ENCODE measurements at regions not wholly inside any gene's neighbourhood (a gene's known extent, or its start where the extent isn't known, plus 50 kb on each side); places are given as distances from the start of the nearest gene placed in this dataset.
A peak's percentile ranks its signal among the peaks of the same experiment; 100 is the strongest.

DNA sequence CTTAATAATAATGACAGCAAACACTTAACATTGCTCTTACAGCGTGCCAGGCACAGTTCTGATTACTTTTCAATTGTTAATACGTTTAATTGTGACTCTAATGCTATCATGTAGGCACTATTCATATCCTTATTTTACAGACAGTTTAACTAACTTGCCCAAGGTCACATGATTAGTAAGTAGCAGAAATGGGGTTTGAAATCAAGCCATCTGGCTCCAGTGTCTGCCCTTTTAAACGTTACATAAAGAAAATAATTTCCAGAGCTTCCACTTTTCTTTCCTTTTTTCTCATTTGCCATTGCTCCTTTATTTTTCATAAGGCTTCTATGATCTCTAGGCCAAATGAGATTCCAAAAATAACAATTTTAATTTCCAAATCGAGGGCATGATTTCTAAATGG, 50.6 kb upstream of the IKZF2 start:
- H3K4me3 ChIP-seq (ENCODE audit: low read length), result no peak overlapping the region
- no peak for DNase-seq (ENCODE audit: low read depth, low spot score)

- DNase-seq (ENCODE audit: low read depth, low spot score), result no peak
- no peak overlapping the region for H3K4me3 ChIP-seq (ENCODE audit: low read length)
Measured at GRCh38 chr2:213205944-213206343, 54.5 kb upstream of the IKZF2 start.

DNA sequence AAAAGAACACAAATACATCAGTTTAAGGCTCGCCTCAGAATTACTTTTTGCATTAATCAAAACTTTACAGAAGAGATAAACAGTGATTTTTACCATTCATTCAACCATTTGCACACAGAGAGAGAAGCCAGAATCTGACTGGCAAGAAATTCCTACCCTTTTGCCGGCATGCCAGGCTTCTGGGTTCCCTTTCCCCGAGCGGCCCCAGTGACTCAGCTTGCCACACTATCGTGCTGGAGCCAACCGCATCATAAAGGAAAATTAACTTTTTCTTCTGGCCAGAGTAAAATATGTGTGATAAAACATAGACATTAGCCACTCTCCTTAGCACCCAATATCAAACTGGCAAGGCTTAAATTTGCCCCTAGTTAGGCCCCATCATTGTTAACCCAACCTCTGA, 61.8 kb upstream of the IKZF2 start:
- no peak overlapping the region for H3K4me3 ChIP-seq (ENCODE audit: low read length)
- no peak for DNase-seq (ENCODE audit: low read depth, low spot score)

DNA sequence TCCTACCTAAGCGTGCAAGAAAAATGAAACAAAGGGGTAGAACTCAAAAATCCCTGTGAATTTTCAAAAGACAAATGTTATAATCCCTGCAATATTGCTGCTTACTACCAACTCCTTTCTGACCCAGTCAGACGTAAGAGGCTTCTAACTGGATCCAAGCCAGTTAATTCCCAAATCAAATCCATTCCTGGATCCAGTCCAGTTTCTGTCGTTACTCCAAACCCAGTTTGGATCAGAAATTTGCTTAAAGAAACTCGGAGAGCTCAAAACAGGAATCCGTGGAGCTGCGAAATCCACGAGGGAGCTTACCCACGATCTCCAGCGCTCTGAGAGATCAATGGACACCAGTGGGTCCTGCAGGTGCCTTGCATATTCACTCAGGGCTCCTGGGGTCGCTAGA, 62.8 kb upstream of the IKZF2 start:
- no peak overlapping the region for H3K4me3 ChIP-seq (ENCODE audit: low read length)

GRCh38 chr2:213216461-213216860, 65.0 kb upstream of the IKZF2 start:
- no peak for DNase-seq (ENCODE audit: low read depth, low spot score)
- H3K4me3 ChIP-seq (ENCODE audit: low read length), result no peak overlapping the region

More for the DNA sequence above, 62.8 kb upstream of the IKZF2 start:
- DNase-seq (ENCODE audit: low read depth, low spot score), result no peak

DNA sequence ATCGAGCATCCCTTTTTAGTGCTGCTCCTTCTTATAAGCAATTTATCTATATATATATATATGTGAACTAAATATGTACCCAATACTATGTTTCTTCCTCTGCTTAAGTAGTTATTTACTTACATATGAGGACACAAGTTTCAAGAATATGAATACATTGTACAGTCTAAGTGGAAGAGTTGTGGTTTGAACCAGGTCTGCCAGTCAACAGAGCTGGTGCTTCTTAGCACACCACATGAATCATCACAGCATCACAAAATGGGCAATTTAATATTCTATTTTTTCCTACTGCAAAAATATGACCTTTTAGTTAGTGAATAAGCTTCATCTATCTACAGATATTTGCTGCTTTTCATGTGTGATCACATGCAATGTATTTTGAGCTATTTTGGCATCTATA, 64.4 kb upstream of the SPAG16 start:
- H3K4me3 ChIP-seq (ENCODE audit: low read length), result no peak overlapping the region
- DNase-seq (ENCODE audit: low read depth, low spot score), result no peak

DNA sequence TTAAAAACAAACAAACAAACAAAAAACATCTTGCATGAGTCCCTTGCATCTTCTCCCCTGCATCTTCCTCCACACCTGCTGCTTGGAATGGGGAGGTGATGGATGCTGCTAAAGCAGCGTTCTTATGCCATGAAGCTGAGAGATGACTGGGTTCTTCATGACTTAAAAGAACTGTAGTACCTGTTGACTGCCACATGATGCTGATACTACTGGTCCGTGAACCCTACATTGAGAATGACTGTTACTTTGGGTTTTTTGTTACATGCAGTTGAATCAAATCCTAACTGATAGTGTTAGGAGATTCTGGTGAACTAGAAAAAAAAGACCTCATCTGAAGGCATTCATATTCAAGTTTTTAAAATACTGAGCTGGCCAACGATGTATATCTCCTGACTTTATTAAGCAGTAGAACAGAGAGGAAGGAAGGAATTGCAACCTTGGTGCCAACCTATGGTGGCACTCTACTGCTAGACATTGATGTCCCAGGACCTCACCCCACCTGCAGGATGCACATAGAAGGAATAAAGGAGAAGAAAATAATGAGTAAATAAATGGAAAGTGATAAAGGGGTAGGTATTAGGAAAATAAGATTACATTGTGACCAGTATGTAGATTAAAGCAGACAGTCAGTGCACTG, 63.2 kb upstream of the SPAG16 start:
- H3K4me3 ChIP-seq (ENCODE audit: low read length), result no peak overlapping the region
- no peak for DNase-seq (ENCODE audit: low read depth, low spot score)

DNA sequence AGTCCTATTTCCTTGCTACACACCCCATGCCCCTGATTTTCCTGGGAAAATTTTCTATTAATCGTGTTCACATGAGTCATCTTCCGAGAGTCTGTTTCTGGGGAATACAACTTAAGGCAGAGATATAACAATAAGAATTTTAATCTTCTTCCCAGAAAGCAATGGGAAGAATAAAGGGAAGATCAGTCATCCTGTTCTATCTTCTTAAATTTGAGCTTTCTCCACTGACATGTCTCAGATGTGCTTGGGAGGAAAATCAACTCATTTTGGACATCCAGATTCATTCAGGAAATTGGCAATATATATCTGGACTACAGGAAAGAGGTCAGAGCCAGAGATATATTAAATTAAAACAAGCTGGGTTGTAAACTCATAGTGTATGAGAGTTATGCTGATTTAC, 62.3 kb upstream of the SPAG16 start:
- DNase-seq (ENCODE audit: low read depth, low spot score), result no peak
- no peak overlapping the region for H3K4me3 ChIP-seq (ENCODE audit: low read length)

GRCh38 chr2:213224366-213224765, 59.9 kb upstream of the SPAG16 start:
- no peak overlapping the region for H3K4me3 ChIP-seq (ENCODE audit: low read length)
- no peak for DNase-seq (ENCODE audit: low read depth, low spot score)

DNA sequence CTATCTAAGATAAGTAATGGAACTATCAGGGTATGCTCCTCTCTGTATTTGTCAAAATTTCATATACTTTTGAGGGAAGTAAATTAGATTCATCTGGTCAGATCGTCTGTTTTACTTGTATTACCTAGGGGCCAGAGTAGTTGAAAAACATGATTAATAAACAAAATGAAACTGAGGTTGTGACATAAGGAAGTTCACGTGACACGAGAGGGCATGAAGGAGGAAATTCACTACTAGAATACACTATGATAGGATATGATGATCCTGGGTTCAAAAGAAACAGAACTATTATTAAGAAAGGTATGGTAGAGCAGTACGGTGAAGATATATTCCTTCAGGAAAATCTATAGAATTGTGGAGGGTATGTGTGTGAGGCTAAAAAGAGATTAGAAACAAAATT, 58.4 kb upstream of the SPAG16 start:
- H3K4me3 ChIP-seq (ENCODE audit: low read length), result no peak overlapping the region
- DNase-seq (ENCODE audit: low read depth, low spot score), result no peak

DNA sequence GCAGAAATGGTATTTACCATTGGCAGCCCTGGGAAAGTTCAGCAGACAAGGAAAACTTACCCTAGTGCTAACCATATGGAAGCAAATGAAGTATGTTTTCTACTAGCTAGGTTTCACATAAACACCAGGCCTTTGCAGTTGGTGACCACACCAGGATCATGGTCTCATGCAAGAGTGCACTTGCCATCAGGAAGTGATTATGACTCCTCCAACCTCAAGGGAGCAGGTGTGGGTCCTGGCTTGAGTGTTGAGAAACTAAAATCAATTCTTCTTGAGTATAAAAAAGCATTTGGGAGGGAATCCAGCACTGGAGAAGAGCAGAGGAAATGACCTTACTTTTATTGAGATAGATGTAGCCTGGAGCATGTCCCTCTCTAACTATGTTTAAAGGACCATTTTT, 56.8 kb upstream of the SPAG16 start:
- DNase-seq (ENCODE audit: low read depth, low spot score), result peak; percentile 85
- H3K4me3 ChIP-seq (ENCODE audit: low read length), result no peak overlapping the region

DNA sequence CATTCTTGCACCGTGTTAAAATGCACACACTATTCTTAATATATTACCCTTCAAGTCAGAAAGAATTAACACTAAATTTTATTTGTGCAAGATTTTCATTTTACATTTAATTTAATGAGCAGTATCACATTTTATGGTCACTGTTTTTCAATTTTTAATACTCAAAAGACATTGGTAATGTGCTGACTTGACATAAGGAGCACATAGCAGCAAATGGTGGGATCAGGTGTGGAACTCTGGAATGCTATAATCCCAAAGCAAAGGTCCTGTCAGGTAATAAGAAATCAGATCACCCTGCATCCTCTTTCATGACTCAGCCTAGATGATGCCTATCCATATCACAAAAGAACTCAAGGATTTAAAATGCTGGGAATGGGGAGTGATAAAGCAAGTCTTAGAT, 55.6 kb upstream of the SPAG16 start:
- H3K4me3 ChIP-seq (ENCODE audit: low read length), result no peak overlapping the region

GRCh38 chr2:213229814-213230213, 54.5 kb upstream of the SPAG16 start:
- DNase-seq (ENCODE audit: low read depth, low spot score), result no peak

More for the DNA sequence above, 55.6 kb upstream of the SPAG16 start:
- DNase-seq (ENCODE audit: low read depth, low spot score), result no peak

DNA sequence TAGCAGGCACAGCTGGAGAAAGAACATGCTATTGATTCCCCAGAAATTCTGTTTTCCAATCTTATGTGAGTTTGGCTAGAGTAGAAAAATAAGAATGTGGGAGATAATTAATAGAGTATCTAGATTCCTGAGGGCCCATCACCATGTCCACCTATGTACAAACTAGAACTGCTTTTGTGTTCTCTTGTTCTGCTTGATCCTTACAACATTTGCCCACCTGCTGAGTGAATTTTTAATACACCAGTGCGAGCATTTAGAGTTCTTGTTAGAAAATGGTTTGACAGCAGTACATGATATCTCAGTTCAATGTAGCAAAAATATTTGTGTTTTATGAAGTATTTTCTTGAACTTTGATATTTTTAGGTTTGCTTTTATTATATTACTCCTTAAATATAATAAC, 52.3 kb upstream of the SPAG16 start:
- H3K4me3 ChIP-seq (ENCODE audit: low read length), result no peak overlapping the region
- DNase-seq (ENCODE audit: low read depth, low spot score), result no peak

More at GRCh38 chr2:213229814-213230213, 54.5 kb upstream of the SPAG16 start:
- H3K4me3 ChIP-seq (ENCODE audit: low read length), result no peak overlapping the region

DNA sequence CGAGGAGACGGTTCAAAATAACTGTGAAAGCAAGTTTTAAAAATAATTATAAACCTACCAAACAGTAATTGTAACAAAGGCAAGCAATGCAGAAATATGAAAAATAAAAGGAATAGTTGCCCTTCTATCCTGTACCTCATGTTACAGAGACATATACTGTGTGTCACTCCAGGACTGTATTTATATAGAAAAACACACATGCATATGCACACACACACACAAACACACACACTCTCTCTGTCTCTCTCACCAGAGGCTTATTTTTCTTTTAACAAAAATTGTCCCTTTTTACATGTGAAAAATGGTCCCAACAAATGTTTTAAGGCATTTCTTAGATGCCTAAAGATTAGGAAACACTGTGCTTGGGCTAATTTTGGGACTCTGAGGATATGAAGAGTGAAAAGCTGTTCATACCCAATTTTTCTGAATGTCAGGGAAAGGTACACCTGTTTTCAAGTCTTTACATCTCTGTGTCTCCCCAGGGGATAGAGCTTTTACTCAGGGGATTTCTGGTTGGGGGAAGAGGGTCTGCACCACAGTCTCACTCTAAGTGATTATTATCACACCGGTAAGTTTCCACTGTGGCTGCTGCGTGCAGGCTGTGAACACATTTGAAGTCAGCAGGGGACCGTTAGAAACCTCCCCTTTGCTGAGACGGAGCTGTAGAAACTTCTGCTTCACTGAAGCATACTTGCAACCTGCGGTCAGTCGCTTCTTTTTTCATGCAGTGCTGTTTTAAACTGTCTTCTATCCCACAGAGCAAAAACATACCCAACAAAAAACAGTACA, 51.4 kb upstream of the SPAG16 start:
- peak overlapping the region; percentile 4 for H3K4me3 ChIP-seq (ENCODE audit: low read length)
- peak; percentile 100 for DNase-seq (ENCODE audit: low read depth, low spot score)

GRCh38 chr2:213233438-213234330, 50.6 kb upstream of the SPAG16 start:
- H3K4me3 ChIP-seq (ENCODE audit: low read length), result peak overlapping the region; percentile 9
- DNase-seq (ENCODE audit: low read depth, low spot score), result no peak

Data from Jurkat, Clone E6-1 (cell line).